ENCODE measurements at regions not wholly inside any gene's neighbourhood (a gene's known extent, or its start where the extent isn't known, plus 50 kb on each side); places are given as distances from the start of the nearest gene placed in this dataset.

GRCh38 chr18:45165176-45165713, 450.0 kb upstream of the SLC14A2 start:
- TF ChIP-seq, protein P1, sequence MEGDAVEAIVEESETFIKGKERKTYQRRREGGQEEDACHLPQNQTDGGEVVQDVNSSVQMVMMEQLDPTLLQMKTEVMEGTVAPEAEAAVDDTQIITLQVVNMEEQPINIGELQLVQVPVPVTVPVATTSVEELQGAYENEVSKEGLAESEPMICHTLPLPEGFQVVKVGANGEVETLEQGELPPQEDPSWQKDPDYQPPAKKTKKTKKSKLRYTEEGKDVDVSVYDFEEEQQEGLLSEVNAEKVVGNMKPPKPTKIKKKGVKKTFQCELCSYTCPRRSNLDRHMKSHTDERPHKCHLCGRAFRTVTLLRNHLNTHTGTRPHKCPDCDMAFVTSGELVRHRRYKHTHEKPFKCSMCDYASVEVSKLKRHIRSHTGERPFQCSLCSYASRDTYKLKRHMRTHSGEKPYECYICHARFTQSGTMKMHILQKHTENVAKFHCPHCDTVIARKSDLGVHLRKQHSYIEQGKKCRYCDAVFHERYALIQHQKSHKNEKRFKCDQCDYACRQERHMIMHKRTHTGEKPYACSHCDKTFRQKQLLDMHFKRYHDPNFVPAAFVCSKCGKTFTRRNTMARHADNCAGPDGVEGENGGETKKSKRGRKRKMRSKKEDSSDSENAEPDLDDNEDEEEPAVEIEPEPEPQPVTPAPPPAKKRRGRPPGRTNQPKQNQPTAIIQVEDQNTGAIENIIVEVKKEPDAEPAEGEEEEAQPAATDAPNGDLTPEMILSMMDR (IDR thresholded peaks at IDR 0.05) = no peak
- TF ChIP-seq POLR2A (IDR thresholded peaks at IDR 0.05) (no peak), POLR2AphosphoS5 (IDR thresholded peaks at IDR 0.05) (no peak)

All from breast epithelium (tissue), 3 donors.